HEK293T (cell line): ENCODE measurements at regions not wholly inside any gene's neighbourhood (a gene's known extent, or its start where the extent isn't known, plus 50 kb on each side); places are given as distances from the start of the nearest gene placed in this dataset.

Source experiments
- CTCF ChIA-PET: fragments of 350-600 bp; formaldehyde crosslinking; extraction: SDS; loops from one replicate; lab custom pipeline; 2021; ENCODE audit warnings: antibody characterized with exemption, inconsistent platforms; lab: Yijun Ruan, JAX
- POLR2A ChIA-PET: fragments of 350-600 bp; formaldehyde crosslinking; extraction: SDS; loops from one replicate; lab custom pipeline; 2020; ENCODE audit warnings: antibody characterized with exemption, inconsistent platforms; lab: Yijun Ruan, JAX
- DNase-seq: peaks from one replicate; pipeline ENCODE4 v3.0.0; 2012; ENCODE audit warnings: mixed read lengths; ENCODE audit errors: extremely low spot score
- ARNT ChIP-seq: fragments of 450-650 bp; IDR thresholded peaks from 2 replicates; pipeline ENCODE4 v1.6.1; 2017; ENCODE audit warnings: mild to moderate bottlenecking
- BHLHE40 ChIP-seq: fragments of 450-650 bp; IDR thresholded peaks from 2 replicates; pipeline ENCODE4 v1.6.1; 2016; ENCODE audit warnings: mild to moderate bottlenecking, moderate library complexity, borderline replicate concordance
- CTBP1 ChIP-seq: fragments of 450-650 bp; IDR thresholded peaks from 2 replicates; pipeline ENCODE4 v1.6.1; 2016; ENCODE audit warnings: borderline replicate concordance
- ELF4 ChIP-seq: fragments of 450-650 bp; IDR thresholded peaks from 2 replicates; pipeline ENCODE4 v1.6.1; 2017; ENCODE audit warnings: antibody characterized with exemption
- FOXA1 ChIP-seq: fragments of 450-650 bp; IDR thresholded peaks from 2 replicates; pipeline ENCODE4 v1.6.1; 2016; ENCODE audit warnings: mild to moderate bottlenecking
- FOXK2 ChIP-seq: fragments of 450-650 bp; IDR thresholded peaks from 2 replicates; pipeline ENCODE4 v1.6.1; 2016; ENCODE audit warnings: mild to moderate bottlenecking
- FOXM1 ChIP-seq: fragments of 450-650 bp; IDR thresholded peaks from 2 replicates; pipeline ENCODE4 v1.6.1; 2017; ENCODE audit warnings: mild to moderate bottlenecking, borderline replicate concordance
- HDGF ChIP-seq: fragments of 450-650 bp; IDR thresholded peaks from 2 replicates; pipeline ENCODE4 v1.6.1; 2017; ENCODE audit warnings: antibody characterized with exemption, borderline replicate concordance
- L3MBTL2 ChIP-seq: fragments of 450-650 bp; conservative IDR thresholded peaks from 2 replicates; pipeline ENCODE4 v1.6.1; 2016; ENCODE audit warnings: mild to moderate bottlenecking
- LEF1 ChIP-seq: fragments of 450-650 bp; IDR thresholded peaks from 2 replicates; pipeline ENCODE4 v1.6.1; 2017; ENCODE audit warnings: mild to moderate bottlenecking, borderline replicate concordance
- NFRKB ChIP-seq: fragments of 450-650 bp; IDR thresholded peaks from 2 replicates; pipeline ENCODE4 v1.6.1; 2016; ENCODE audit warnings: mild to moderate bottlenecking, moderate library complexity
- SP1 ChIP-seq: fragments of 450-650 bp; IDR thresholded peaks from 2 replicates; pipeline ENCODE4 v1.6.1; 2017
- SUZ12 ChIP-seq: fragments of 450-650 bp; IDR thresholded peaks from 2 replicates; pipeline ENCODE4 v1.6.1; 2016; ENCODE audit warnings: mild to moderate bottlenecking
- TARDBP ChIP-seq: fragments of 450-650 bp; IDR thresholded peaks from 2 replicates; pipeline ENCODE4 v1.6.1; 2016
- ZNF384 ChIP-seq: fragments of 450-650 bp; IDR thresholded peaks from 2 replicates; pipeline ENCODE4 v1.6.1; 2016
- TF ChIP-seq, protein P1 (sequence below): fragments of 450-650 bp; IDR thresholded peaks from 2 replicates; pipeline ENCODE4 v1.6.1; 2016

DNA sequence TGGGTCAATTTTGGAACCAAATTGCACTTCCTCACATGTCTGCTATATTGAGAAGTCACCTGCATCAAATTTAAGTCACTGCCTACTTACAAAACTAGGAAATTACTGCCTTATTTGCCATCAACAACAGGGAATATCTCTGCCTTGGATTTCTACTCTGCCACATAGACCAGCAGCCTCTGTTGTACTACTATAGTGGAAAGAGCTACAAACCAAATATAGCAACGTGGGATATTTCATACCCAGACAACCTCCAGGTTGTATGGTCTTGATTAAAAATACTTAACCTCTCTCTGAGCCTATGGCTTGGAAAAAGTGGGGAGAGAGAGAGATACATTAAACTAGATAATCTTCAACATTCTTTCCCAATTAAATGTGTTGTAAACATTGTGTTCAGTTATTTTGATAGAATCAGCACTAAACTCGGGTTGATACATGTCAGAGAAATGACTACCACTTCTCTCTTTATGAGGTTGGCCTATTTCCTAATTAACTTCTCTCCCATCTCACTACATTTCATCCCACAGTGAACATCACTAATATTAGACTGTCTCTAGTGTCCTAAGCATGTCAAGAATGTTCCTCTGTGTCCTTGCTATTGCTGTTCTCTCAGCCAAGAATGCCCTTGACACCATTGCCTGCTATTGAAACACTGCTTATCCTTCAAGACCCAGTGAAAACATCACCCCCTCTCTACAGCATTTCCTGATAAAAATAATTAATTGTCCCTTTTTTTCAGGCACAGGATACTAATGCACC, 421.2 kb downstream of the IPMK start:
- ChIA-PET POLR2A (interaction anchor here (0.6 kb wide), 1 partner anchor 1436 kb away, joined by 3 read pairs; no protein-coding TSS in a partner anchor), CTCF (no interaction called here)
- DNase-seq, result no peak
- TF ChIP-seq LEF1, result no peak
- TF ChIP-seq HDGF, result no peak
- no peak for TF ChIP-seq BHLHE40
- TF ChIP-seq NFRKB, result no peak
- no peak for TF ChIP-seq SUZ12
- no peak for TF ChIP-seq ARNT
- TF ChIP-seq TARDBP, result no peak
- no peak for TF ChIP-seq FOXK2
- no peak for TF ChIP-seq SP1
- no peak for TF ChIP-seq ELF4
- no peak for TF ChIP-seq ZNF384
- TF ChIP-seq, protein P1, sequence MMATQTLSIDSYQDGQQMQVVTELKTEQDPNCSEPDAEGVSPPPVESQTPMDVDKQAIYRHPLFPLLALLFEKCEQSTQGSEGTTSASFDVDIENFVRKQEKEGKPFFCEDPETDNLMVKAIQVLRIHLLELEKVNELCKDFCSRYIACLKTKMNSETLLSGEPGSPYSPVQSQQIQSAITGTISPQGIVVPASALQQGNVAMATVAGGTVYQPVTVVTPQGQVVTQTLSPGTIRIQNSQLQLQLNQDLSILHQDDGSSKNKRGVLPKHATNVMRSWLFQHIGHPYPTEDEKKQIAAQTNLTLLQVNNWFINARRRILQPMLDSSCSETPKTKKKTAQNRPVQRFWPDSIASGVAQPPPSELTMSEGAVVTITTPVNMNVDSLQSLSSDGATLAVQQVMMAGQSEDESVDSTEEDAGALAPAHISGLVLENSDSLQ, result no peak

DNA sequence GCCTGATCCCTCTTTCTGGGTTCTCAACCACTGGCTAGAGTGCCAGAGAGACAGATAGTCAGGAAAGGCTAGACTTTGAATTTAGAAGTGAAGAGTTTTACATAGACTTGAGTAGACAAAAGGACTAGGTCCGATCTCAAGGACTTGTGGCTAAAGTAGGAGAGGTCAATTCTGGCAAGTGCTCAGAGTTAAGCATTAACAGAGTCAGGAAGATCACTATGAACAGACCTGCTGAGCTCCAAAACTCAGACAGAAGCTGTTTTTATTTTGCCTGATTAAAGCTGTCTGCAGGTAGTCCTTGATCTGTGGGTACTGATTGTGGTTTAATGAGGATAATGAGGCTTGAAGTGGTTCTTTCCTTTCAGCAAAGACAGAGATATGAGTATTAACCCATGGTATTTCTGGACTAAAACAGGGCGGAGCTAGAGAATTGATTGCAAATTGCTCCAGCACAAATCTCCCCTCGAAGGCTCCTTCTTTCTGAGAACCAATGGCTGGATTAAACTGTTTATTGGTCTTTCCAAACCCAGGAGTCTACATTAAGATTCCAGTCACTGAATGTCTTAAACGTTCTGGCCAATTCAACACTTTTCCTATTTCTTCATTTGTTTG, 423.2 kb downstream of the IPMK start:
- CTCF ChIA-PET, result no interaction called here
- TF ChIP-seq FOXK2 (no peak), TARDBP (no peak)
- POLR2A ChIA-PET, result no interaction called here
- DNase-seq, result no peak

DNA sequence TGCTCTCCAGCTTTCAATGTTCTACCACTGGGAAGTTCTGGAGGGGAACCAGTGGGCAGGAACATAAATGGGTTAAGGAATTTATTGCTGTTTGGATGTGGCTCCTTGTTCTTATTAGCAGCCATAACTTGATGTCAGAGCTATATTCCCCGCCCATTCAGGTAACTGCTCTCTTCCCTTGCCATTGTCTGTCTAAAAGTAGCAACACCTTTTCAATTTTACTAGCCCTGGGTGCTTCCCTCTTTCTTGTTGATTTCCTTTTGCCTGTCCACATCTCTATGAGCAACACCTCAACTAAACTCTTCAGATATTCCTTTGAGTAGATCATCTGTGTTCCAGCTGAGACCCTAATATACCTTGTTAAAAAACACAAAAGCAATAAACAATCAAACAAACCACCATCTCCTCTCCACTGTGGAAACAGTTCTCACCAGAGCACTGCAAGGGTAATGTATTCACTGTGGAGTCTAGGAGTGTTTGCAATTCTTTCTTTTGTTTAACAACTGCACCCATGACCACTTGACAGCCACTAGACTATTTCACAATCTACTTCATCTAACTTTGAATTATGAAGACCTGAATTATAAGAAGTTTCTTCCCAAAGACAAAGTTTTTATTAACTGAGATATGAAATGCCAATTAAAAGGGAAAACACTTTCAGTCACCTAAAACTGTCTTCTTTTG, 436.7 kb downstream of the IPMK start:
- no peak for DNase-seq
- CTCF ChIA-PET, result no interaction called here
- POLR2A ChIA-PET, result interaction anchor here (0.9 kb wide), 1 partner anchor 257 kb away, joined by 3 read pairs; no protein-coding TSS in a partner anchor
- TF ChIP-seq FOXK2, result no peak
- TF ChIP-seq SP1, result no peak
- TF ChIP-seq ZNF384, result no peak
- TF ChIP-seq, protein P1, result no peak
- TF ChIP-seq HDGF, result no peak
- no peak for TF ChIP-seq SUZ12
- no peak for TF ChIP-seq NFRKB
- no peak for TF ChIP-seq BHLHE40
- TF ChIP-seq ARNT, result no peak
- no peak for TF ChIP-seq CTBP1
- no peak for TF ChIP-seq ELF4
- no peak for TF ChIP-seq FOXA1
- TF ChIP-seq LEF1, result no peak

DNA sequence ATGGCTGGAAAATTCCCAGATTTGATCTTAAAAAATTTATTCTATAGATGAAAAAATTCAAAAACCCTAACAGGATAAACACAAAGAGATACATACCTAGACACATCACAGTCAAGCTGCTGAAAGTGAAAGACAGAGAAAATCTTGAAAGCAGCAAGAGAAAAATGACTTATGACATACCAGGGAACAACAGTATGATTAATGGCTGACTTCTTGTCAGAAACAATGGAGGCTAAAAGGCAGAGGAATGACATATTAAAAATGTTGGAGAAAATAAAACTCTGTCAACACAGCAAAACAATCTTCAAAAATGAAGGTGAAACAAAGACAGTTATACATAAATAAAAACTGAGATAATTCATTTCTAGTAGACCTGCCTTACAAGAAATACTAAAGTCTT, 442.7 kb downstream of the IPMK start:
- TF ChIP-seq L3MBTL2, result no peak
- TF ChIP-seq ZNF384, result no peak
- TF ChIP-seq ARNT, result no peak
- no peak for TF ChIP-seq SP1
- TF ChIP-seq TARDBP, result no peak
- TF ChIP-seq, protein P1, result no peak
- no peak for TF ChIP-seq BHLHE40
- TF ChIP-seq SUZ12, result no peak
- DNase-seq, result no peak
- ChIA-PET POLR2A (no interaction called here), CTCF (no interaction called here)

DNA sequence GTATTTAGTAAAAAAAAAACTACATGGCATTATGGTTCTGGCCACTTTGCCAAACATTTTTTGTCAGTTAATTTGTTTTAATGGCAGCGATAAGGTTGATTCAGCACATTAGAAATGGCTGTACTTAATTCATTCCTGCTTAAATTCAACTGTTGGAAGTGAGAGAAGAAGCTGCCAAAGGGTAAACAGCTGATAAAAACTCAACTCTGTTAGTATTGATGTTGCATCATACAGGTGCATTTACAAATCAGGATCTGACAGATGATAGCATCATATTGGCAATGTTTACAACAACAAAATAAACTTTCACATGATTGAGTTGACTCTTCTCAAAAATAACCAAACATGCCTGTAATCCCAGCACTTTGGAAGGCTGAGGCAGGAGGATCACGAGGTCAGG, 444.3 kb downstream of the IPMK start:
- TF ChIP-seq BHLHE40, result no peak
- no peak for DNase-seq
- ChIA-PET POLR2A (no interaction called here), CTCF (no interaction called here)

DNA sequence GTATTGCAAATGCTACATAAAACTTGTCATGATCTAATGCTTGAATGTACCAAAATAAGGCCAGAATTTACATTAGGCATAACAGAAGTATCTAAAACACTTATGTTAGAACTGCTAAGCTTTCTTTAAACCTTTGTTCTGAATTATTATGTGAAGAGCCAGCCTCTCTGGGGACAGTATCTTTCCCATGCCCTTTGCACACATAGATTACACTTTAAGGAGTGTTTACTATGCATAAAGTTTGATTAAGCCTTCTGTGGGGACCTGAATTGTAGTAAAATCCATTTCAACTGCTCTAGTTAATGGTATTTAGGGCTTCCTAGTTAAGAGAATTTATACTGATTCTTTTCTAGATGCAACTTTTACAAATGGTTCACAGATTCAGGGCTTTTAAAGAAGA, 444.7 kb downstream of the IPMK start:
- TF ChIP-seq ELF4, result no peak
- TF ChIP-seq HDGF, result no peak
- no peak for TF ChIP-seq L3MBTL2
- TF ChIP-seq ARNT, result no peak
- no peak for TF ChIP-seq BHLHE40
- no peak for TF ChIP-seq FOXA1
- no peak for TF ChIP-seq CTBP1
- no peak for TF ChIP-seq SUZ12
- TF ChIP-seq NFRKB, result no peak
- no peak for TF ChIP-seq LEF1
- TF ChIP-seq SP1, result no peak
- no peak for TF ChIP-seq TARDBP
- TF ChIP-seq, protein P1, result no peak
- TF ChIP-seq ZNF384, result no peak
- no peak for TF ChIP-seq FOXK2
- TF ChIP-seq FOXM1, result no peak
- ChIA-PET CTCF (no interaction called here), POLR2A (no interaction called here)
- DNase-seq, result no peak
